Endothelial cell of umbilical vein (primary cell): ENCODE measurements at regions not wholly inside any gene's neighbourhood (a gene's known extent, or its start where the extent isn't known, plus 50 kb on each side); places are given as distances from the start of the nearest gene placed in this dataset.

ENCODE experiments used
- BruUV-seq: library from RNA; stranded (reverse); fragments of 400-500 nt; replicated peaks from 2 replicates; lab custom pipeline; 2021; lab: Mats Ljungman, UMichigan
- CTCF ChIA-PET: fragments of 300-600, 350-600 bp; sonication (Branson Sonifier 250); formaldehyde crosslinking; loops from one replicate; lab custom pipeline; 2021; ENCODE audit warnings: antibody characterized with exemption, inconsistent platforms; lab: Charles Lee
- POLR2A ChIA-PET: fragments of 300-600, 350-600 bp; sonication (Branson Sonifier 250); formaldehyde crosslinking; loops from one replicate; lab custom pipeline; 2021; ENCODE audit warnings: antibody characterized with exemption, inconsistent platforms; lab: Charles Lee
- DNase-seq: peaks from one replicate; pipeline ENCODE4 v3.0.0-alpha.2; 2011; ENCODE audit warnings: low read depth, low spot score
- FAIRE-seq: peaks from 2 replicates; lab custom pipeline; 2011; peaks lifted over from hg19 to GRCh38; lab: Jason Lieb, UNC
- H2AFZ ChIP-seq: 2 replicates; pipeline ENCODE4 v1.6.0; 2012; ENCODE audit warnings: low read depth, low read length, control low read depth, inconsistent platforms
- H3K27ac ChIP-seq: 2 replicates; pipeline ENCODE4 v1.5.1; 2011; ENCODE audit warnings: low read depth, mild to moderate bottlenecking, control low read depth, low read length, moderate library complexity; ENCODE audit not compliant: insufficient read depth
- H3K27me3 ChIP-seq, 2 experiments: 2 replicates each; pipeline versions ENCODE4 v1.6.0 to v1.6.1; 2011; ENCODE audit warnings: low read length in 2 of 2, mixed read lengths in 1 of 2; ENCODE audit not compliant: control insufficient read depth in 2 of 2, insufficient read depth in 2 of 2
- H3K36me3 ChIP-seq, 2 experiments: 2 replicates in 1 of 2; 3 replicates in 1 of 2; pipeline ENCODE4 v1.5.1; 2011; ENCODE audit warnings: low read length in 2 of 2, mild to moderate bottlenecking in 1 of 2, moderate library complexity in 1 of 2; ENCODE audit not compliant: control insufficient read depth in 2 of 2, insufficient read depth in 2 of 2; ENCODE audit errors: extremely low read depth in 1 of 2
- H3K4me1 ChIP-seq: 3 replicates; pipeline ENCODE4 v1.5.1; 2011; ENCODE audit warnings: mild to moderate bottlenecking, low read length; ENCODE audit not compliant: control insufficient read depth, insufficient read depth; ENCODE audit errors: extremely low read depth
- H3K4me2 ChIP-seq: 2 replicates; pipeline ENCODE4 v1.6.1; 2011; ENCODE audit warnings: low read length, control low read depth, mixed read lengths; ENCODE audit not compliant: insufficient read depth
- H3K4me3 ChIP-seq, 3 experiments: fragments of 200-600 bp in 1 of 3; sonication (generic), shearing (Covaris generic) in 1 of 3; replicated peaks in 1 of 3; 2 replicates each; pipeline ENCODE4 v1.5.1; 2011 to 2016; ENCODE audit warnings: control low read depth in 3 of 3, low read length in 3 of 3, mild to moderate bottlenecking in 2 of 3, inconsistent platforms in 1 of 3, low read depth in 1 of 3, moderate library complexity in 1 of 3; ENCODE audit not compliant: insufficient read depth in 1 of 3
- H3K79me2 ChIP-seq: 2 replicates; pipeline ENCODE4 v1.6.0; 2012; ENCODE audit warnings: low read length, inconsistent platforms; ENCODE audit not compliant: control insufficient read depth, insufficient read depth
- H3K9ac ChIP-seq: replicated peaks from 2 replicates; pipeline ENCODE3; 2011; ENCODE audit warnings: low read length, control low read depth; ENCODE audit not compliant: insufficient read depth; ENCODE audit errors: extremely low read depth
- H3K9me1 ChIP-seq: replicated peaks from 3 replicates; pipeline ENCODE4 v1.6.0; 2011; ENCODE audit warnings: mild to moderate bottlenecking, low read length; ENCODE audit not compliant: control insufficient read depth, insufficient read depth; ENCODE audit errors: extremely low read depth
- H3K9me3 ChIP-seq: replicated peaks from 2 replicates; pipeline ENCODE4 v1.5.1; 2012; ENCODE audit warnings: low read length, inconsistent platforms; ENCODE audit not compliant: control insufficient read depth, insufficient read depth
- H4K20me1 ChIP-seq: replicated peaks from 2 replicates; pipeline ENCODE3; 2011; ENCODE audit warnings: mild to moderate bottlenecking, low read length; ENCODE audit not compliant: control insufficient read depth, insufficient read depth; ENCODE audit errors: extremely low read depth
- CTCF ChIP-seq, 2 donors: IDR thresholded peaks; 1 replicate in 1 of 2; 2 replicates in 1 of 2; pipeline ENCODE4 v1.5.1; 2011; ENCODE audit warnings: low read length in 2 of 2, mild to moderate bottlenecking in 2 of 2, moderate library complexity in 2 of 2, control low read depth in 1 of 2, inconsistent platforms in 1 of 2, low read depth in 1 of 2; ENCODE audit not compliant: insufficient read depth in 1 of 2; ENCODE audit errors: extremely low read depth in 1 of 2
- EZH2 ChIP-seq: IDR thresholded peaks from 2 replicates; pipeline ENCODE4 v1.6.1; 2012; ENCODE audit warnings: borderline replicate concordance, low read depth, mild to moderate bottlenecking, moderate library complexity, low read length, inconsistent platforms; ENCODE audit not compliant: severe bottlenecking
- FOS ChIP-seq: IDR thresholded peaks from 2 replicates; pipeline ENCODE4 v1.6.1; 2011; ENCODE audit warnings: mild to moderate bottlenecking, low read length, moderate library complexity, borderline replicate concordance; ENCODE audit not compliant: insufficient read depth
- GATA2 ChIP-seq: IDR thresholded peaks from 2 replicates; pipeline ENCODE4 v1.7.0; 2011; ENCODE audit warnings: low read depth, mild to moderate bottlenecking, moderate library complexity, mixed read lengths, low read length; ENCODE audit not compliant: insufficient read length, insufficient read depth
- JUN ChIP-seq: IDR thresholded peaks from 2 replicates; pipeline ENCODE4 v1.6.1; 2011; ENCODE audit warnings: borderline replicate concordance, low read depth; ENCODE audit not compliant: insufficient read length, insufficient read depth
- MAX ChIP-seq: IDR thresholded peaks from 2 replicates; pipeline ENCODE4 v1.6.1; 2011; ENCODE audit not compliant: insufficient read depth, insufficient read length
- MYC ChIP-seq: IDR thresholded peaks from one replicate; pipeline ENCODE4 v1.6.1; 2011; ENCODE audit warnings: mild to moderate bottlenecking, low read depth, low read length
- POLR2AphosphoS5 ChIP-seq: IDR thresholded peaks from 2 replicates; pipeline ENCODE4 v1.6.1; 2012; ENCODE audit warnings: low read depth, mild to moderate bottlenecking, control low read depth, low read length, moderate library complexity; ENCODE audit not compliant: insufficient read depth
- dilution Hi-C: fragments of 300-500 bp; cut with MboI; formaldehyde crosslinking; loops from one replicate; pipeline ENCODE4 v1.15.0; 2019; ENCODE audit warnings: low sequenced_read_pairs; ENCODE audit not compliant: extremely low pct_ligation_motif_present
- intact Hi-C: fragments of 100-400 bp; cut with micrococcal nuclease; formaldehyde crosslinking; loops from one replicate; pipeline ENCODE4 v1.10.0; 2022

- intact Hi-C loops: no loop called here
- POLR2A ChIA-PET: no interaction called here
- Histone ChIP-seq H3K4me2 (no peak overlapping the region), H3K27ac (no peak overlapping the region), H3K4me3 (no peak overlapping the region), H3K9me3 (no peaks in the 10 kb centered on the region), H2AFZ (no peak overlapping the region), H3K27me3 (peaks cover 6 to 7% of the 10 kb centered on the region in 2 experiments), H4K20me1 (no peaks in the 10 kb centered on the region), H3K4me1 (peaks cover 12% of the 10 kb centered on the region), H3K36me3 (no peaks in the 10 kb centered on the region), H3K79me2 (no peaks in the 10 kb centered on the region), H3K9me1 (no peaks in the 10 kb centered on the region), H3K9ac (no peak overlapping the region)
- DNase-seq (no peak), FAIRE-seq (no peak)
- BruUV-seq: no TSS peak
- TF ChIP-seq MAX (no peak), CTCF (IDR thresholded peaks at IDR 0.05; ENCODE audit: extremely low read depth in 1 of 2, insufficient read depth in 1 of 2, low read depth in 1 of 2, low read length in 2 of 2) (no peak), MYC (no peak), EZH2 (no peak)
- CTCF ChIA-PET: no interaction called here
- dilution Hi-C loops: no loop called here
Measured at GRCh38 chr14:53461858-53462257, 308.7 kb upstream of the DDHD1 start.

- Histone ChIP-seq H3K79me2 (no peaks in the 10 kb centered on the region), H3K36me3 (no peaks in the 10 kb centered on the region), H3K4me2 (no peak overlapping the region), H2AFZ (no peak overlapping the region), H3K4me3 (no peak overlapping the region), H3K27ac (no peak overlapping the region), H4K20me1 (no peaks in the 10 kb centered on the region), H3K9ac (no peak overlapping the region), H3K9me3 (no peaks in the 10 kb centered on the region), H3K4me1 (peaks cover 12% of the 10 kb centered on the region), H3K9me1 (no peaks in the 10 kb centered on the region), H3K27me3 (peaks cover 6 to 7% of the 10 kb centered on the region in 2 experiments)
- CTCF ChIA-PET: interaction anchor here (1.2 kb wide), 1 partner anchor 13 kb away, joined by 3 read pairs; no protein-coding TSS in a partner anchor
- intact Hi-C loops: no loop called here
- no peak for FAIRE-seq
- no TSS peak for BruUV-seq
- DNase-seq: no peak
- no peak for TF ChIP-seq EZH2
- no peak for TF ChIP-seq JUN
- no peak for TF ChIP-seq GATA2
- no peak for TF ChIP-seq FOS
- TF ChIP-seq CTCF (IDR thresholded peaks at IDR 0.05; ENCODE audit: extremely low read depth in 1 of 2, insufficient read depth in 1 of 2, low read depth in 1 of 2, low read length in 2 of 2): no peak
- TF ChIP-seq POLR2AphosphoS5: no peak
- TF ChIP-seq MAX: no peak
- POLR2A ChIA-PET: no interaction called here
- dilution Hi-C loops: no loop called here
Measured at GRCh38 chr14:53460544-53460943, 307.4 kb upstream of the DDHD1 start.
